ENCODE measurements at regions not wholly inside any gene's neighbourhood (a gene's known extent, or its start where the extent isn't known, plus 50 kb on each side); places are given as distances from the start of the nearest gene placed in this dataset.

DNA sequence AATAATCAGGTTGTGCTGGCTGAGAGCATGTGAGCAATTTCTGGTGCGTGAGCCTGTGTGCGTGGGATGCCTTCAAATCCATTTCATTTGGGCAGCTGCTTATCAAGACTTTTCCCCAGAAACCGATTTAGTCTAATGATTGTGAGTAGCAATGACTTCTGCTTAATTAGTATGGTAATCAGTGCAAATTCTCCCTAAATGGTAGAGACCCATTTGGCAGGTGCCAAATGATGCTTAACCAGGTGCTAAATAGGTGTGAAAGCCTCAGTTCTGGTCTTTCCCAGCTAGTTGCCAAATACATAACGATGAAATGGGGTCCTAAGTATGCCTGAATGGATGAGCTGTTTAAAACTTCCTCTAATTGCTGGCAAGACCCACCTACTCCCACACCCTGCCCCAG is 248.4 kb upstream of the CCDC196 start:
- TF ChIP-seq PAX5 (IDR thresholded peaks at IDR 0.05; ENCODE audit: insufficient read depth, low read length, severe bottlenecking) (no peak), TAF1 (IDR thresholded peaks at IDR 0.05; ENCODE audit: low read depth, low read length) (no peak), POLR2A (IDR thresholded peaks at IDR 0.05; ENCODE audit: low read depth, low read length) (no peak), POLR2AphosphoS5 (IDR thresholded peaks at IDR 0.05; ENCODE audit: low read depth, low read length) (no peak)

Measured in GM12891 (cell line).